ENCODE measurements at regions not wholly inside any gene's neighbourhood (a gene's known extent, or its start where the extent isn't known, plus 50 kb on each side); places are given as distances from the start of the nearest gene placed in this dataset.

GRCh38 chr21:28826569-28826968 is 166.1 kb downstream of the LTN1 start:
- DNase-seq, result no peak

- DNase-seq, result no peak
These were observed 166.7 kb downstream of the LTN1 start for GRCh38 chr21:28826021-28826420.

GRCh38 chr21:28823429-28823828 is 169.2 kb downstream of the LTN1 start:
- DNase-seq, result no peak

GRCh38 chr21:28822486-28823335 is 170.0 kb downstream of the LTN1 start:
- DNase-seq, result no peak

GRCh38 chr21:28822123-28822399 is 170.6 kb downstream of the LTN1 start:
- DNase-seq, result no peak

- no peak for DNase-seq
These were observed 171.2 kb downstream of the LTN1 start for GRCh38 chr21:28821276-28822122.

GRCh38 chr21:28818663-28819278 is 173.9 kb downstream of the LTN1 start:
- DNase-seq, result no peak

GRCh38 chr21:28817871-28818270 is 174.8 kb downstream of the LTN1 start:
- no peak for DNase-seq

GRCh38 chr21:28811860-28812259 is 180.8 kb downstream of the LTN1 start:
- DNase-seq, result no peak

- no peak for DNase-seq
These were observed 181.7 kb downstream of the LTN1 start for GRCh38 chr21:28810826-28811524.

- DNase-seq, result no peak
These were observed 186.8 kb downstream of the LTN1 start for GRCh38 chr21:28805885-28806284.

- DNase-seq, result no peak
These were observed 188.5 kb downstream of the LTN1 start for GRCh38 chr21:28804089-28804670.

GRCh38 chr21:28801906-28802305 is 190.8 kb downstream of the LTN1 start:
- DNase-seq, result peak; percentile 5

- no peak for DNase-seq
These were observed 192.8 kb downstream of the LTN1 start for GRCh38 chr21:28799926-28800325.

GRCh38 chr21:28798798-28799197 is 193.9 kb downstream of the LTN1 start:
- DNase-seq, result no peak

GRCh38 chr21:28795251-28795650 is 197.4 kb downstream of the LTN1 start:
- DNase-seq, result no peak

- no peak for DNase-seq
These were observed 198.3 kb downstream of the LTN1 start for GRCh38 chr21:28794371-28794851.

- peak; percentile 32 for DNase-seq
These were observed 199.6 kb downstream of the LTN1 start for GRCh38 chr21:28793043-28793442.

- no peak for DNase-seq
These were observed 200.9 kb downstream of the LTN1 start for GRCh38 chr21:28791595-28792282.

- no peak for DNase-seq
These were observed 202.3 kb downstream of the LTN1 start for GRCh38 chr21:28790335-28790734.

GRCh38 chr21:28789523-28789922 is 203.2 kb downstream of the LTN1 start:
- no peak for DNase-seq

GRCh38 chr21:28788030-28788429 is 204.6 kb downstream of the LTN1 start:
- DNase-seq, result no peak

Data from activated CD4-positive, alpha-beta T cell treated with anti-CD3 and anti-CD28 coated beads, Interleukin-10, Interleukin-2, amounts not matched to agents 100 ng/mL and 50 ng/mL, durations not matched to agents 16 hours and 8 hours (primary cell).